Psoas muscle (tissue), 7 donors: ENCODE measurements at regions not wholly inside any gene's neighbourhood (a gene's known extent, or its start where the extent isn't known, plus 50 kb on each side); places are given as distances from the start of the nearest gene placed in this dataset.
"Not testable (repeated sequence)": the region's sequence is repeated elsewhere in the genome, so short reads cannot be mapped to it uniquely, and the experiment has no call there.

Experiments
- ATAC-seq, 4 donors: fragments of 200-7000 bp; cut with Tn5 transposase; one replicate each; pipeline ENCODE4 v1.9.1; 2020; ENCODE audit warnings: moderate library complexity in 3 of 4, mild to moderate bottlenecking in 2 of 4
- DNase-seq, 2 donors: peaks; one replicate each; pipeline ENCODE4 v3.0.0-alpha.2; 2020
- H3K27ac ChIP-seq: fragments of 200-600 bp; one replicate; pipeline ENCODE4 v1.8.0; 2022
- H3K27me3 ChIP-seq, 3 donors: fragments of 200-600 bp in 1 of 3; one replicate each; pipeline versions ENCODE4 v1.6.1 to v1.8.0; 2013 to 2022; ENCODE audit warnings: low read length in 2 of 3, mild to moderate bottlenecking in 2 of 3, moderate library complexity in 1 of 3; ENCODE audit not compliant: insufficient read depth in 3 of 3
- H3K36me3 ChIP-seq, 2 donors: fragments of 200-600 bp in 1 of 2; one replicate each; pipeline versions ENCODE4 v1.6.1 to v1.8.0; 2013 to 2022; ENCODE audit warnings: low read depth in 1 of 2, mild to moderate bottlenecking in 1 of 2, moderate library complexity in 1 of 2; ENCODE audit not compliant: insufficient read depth in 1 of 2
- H3K4me1 ChIP-seq: fragments of 200-600 bp; one replicate; pipeline ENCODE4 v1.8.0; 2022
- H3K4me3 ChIP-seq: fragments of 200-600 bp; one replicate; pipeline ENCODE4 v1.8.0; 2022; ENCODE audit warnings: mild to moderate bottlenecking
- H3K9me3 ChIP-seq: fragments of 200-600 bp; one replicate; pipeline ENCODE4 v1.8.0; 2022
- CTCF ChIP-seq: fragments of 200-600 bp; IDR thresholded peaks from one replicate; pipeline ENCODE4 v1.8.0; 2022; ENCODE audit warnings: antibody characterized with exemption
- WGBS, 3 donors: extraction: QIAGEN DNeasy Blood & Tissue Kit; methylation state at CpG; one replicate each; pipeline versions ENCODE4 v1.1.6 to v1.1.7; 2013; 5-methylcytosine and 5-hydroxymethylcytosine counted together
- intact Hi-C, 2 donors: fragments of 100-400 bp; cut with DNase I; formaldehyde crosslinking; loops; one replicate each; pipeline versions ENCODE4 v1.11.0 to v1.14.2; 2022
- donor health status: healthy with polysubstance abuse.
- donor health status: DM: no; HTN: no; CAD: no; lungs with moderate emphysema.
- donor health status: Bipolar disorder and iron deficiency.
- donor health status: healthy.
- donor health status: DM: yes; HTN: yes; CAD: no.
- donor health status: DM: no; HTN: no; CAD: no.
- donor health status: DM: yes; HTN: yes; CAD: no.

- H3K4me1 ChIP-seq = no peaks in the 10 kb centered on the region
- intact Hi-C loops = no loop called here
- TF ChIP-seq CTCF = no peak
- 84 to 89% (median 85%) methylated on average over 11 of the region's 11 CpGs for WGBS, 3 donors
- no peaks in the 10 kb centered on the region for H3K36me3 ChIP-seq
- DNase-seq = no peak
- no peak overlapping the region for H3K4me3 ChIP-seq
- H3K9me3 ChIP-seq = peaks cover 9% of the 10 kb centered on the region
- H3K27me3 ChIP-seq = no peaks in the 10 kb centered on the region
- ATAC-seq = no peak
- no peak overlapping the region for H3K27ac ChIP-seq
Observed at GRCh38 chr12:18824287-18824686, 86.4 kb downstream of the CAPZA3 start.

- TF ChIP-seq CTCF = no peak
- Histone ChIP-seq H3K27me3 (no peaks in the 10 kb centered on the region), H3K9me3 (peaks cover 9% of the 10 kb centered on the region), H3K4me3 (no peak overlapping the region), H3K27ac (no peak overlapping the region), H3K36me3 (no peaks in the 10 kb centered on the region), H3K4me1 (no peaks in the 10 kb centered on the region)
- 89 to 90% (median 89%) methylated on average over 2 of the region's 2 CpGs for WGBS, 3 donors
- ATAC-seq (no peak), DNase-seq (no peak)
- intact Hi-C loops = no loop called here
Observed at GRCh38 chr12:18825138-18825537, 87.2 kb downstream of the CAPZA3 start.

- intact Hi-C loops = no loop called here
- H3K36me3 ChIP-seq = no peaks in the 10 kb centered on the region
- H3K9me3 ChIP-seq = peaks cover 9% of the 10 kb centered on the region
- ATAC-seq (no peak), DNase-seq (no peak)
- no peak overlapping the region for H3K27ac ChIP-seq
- WGBS, 3 donors = 79 to 84% (median 79%) methylated on average over 2 of the region's 2 CpGs
- no peaks in the 10 kb centered on the region for H3K27me3 ChIP-seq
- H3K4me3 ChIP-seq = no peak overlapping the region
- no peaks in the 10 kb centered on the region for H3K4me1 ChIP-seq
- TF ChIP-seq CTCF = no peak
Observed at GRCh38 chr12:18827913-18828312, 90.0 kb downstream of the CAPZA3 start.

GRCh38 chr12:18828483-18828882 lies 90.6 kb downstream of the CAPZA3 start:
- Histone ChIP-seq H3K9me3 (peaks cover 9% of the 10 kb centered on the region), H3K27me3 (no peaks in the 10 kb centered on the region), H3K27ac (no peak overlapping the region), H3K4me3 (no peak overlapping the region), H3K4me1 (no peaks in the 10 kb centered on the region), H3K36me3 (no peaks in the 10 kb centered on the region)
- no peak for ATAC-seq
- DNase-seq = no peak
- intact Hi-C loops = no loop called here
- no peak for TF ChIP-seq CTCF

- no peak for DNase-seq
- no peak overlapping the region for H3K27ac ChIP-seq
- no peaks in the 10 kb centered on the region for H3K4me1 ChIP-seq
- H3K27me3 ChIP-seq = no peaks in the 10 kb centered on the region
- peaks cover 9% of the 10 kb centered on the region for H3K9me3 ChIP-seq
- no peak for TF ChIP-seq CTCF
- intact Hi-C loops = no loop called here
- H3K36me3 ChIP-seq = no peaks in the 10 kb centered on the region
- H3K4me3 ChIP-seq = no peak overlapping the region
- ATAC-seq = no peak
Observed at GRCh38 chr12:18828987-18829386, 91.1 kb downstream of the CAPZA3 start.

- WGBS, 3 donors = 70 to 79% (median 74%) methylated on average over 2 of the region's 2 CpGs
- ATAC-seq, intact Hi-C loops, H3K9me3 ChIP-seq, H3K27ac ChIP-seq, H3K36me3 ChIP-seq, H3K4me1 ChIP-seq, H3K4me3 ChIP-seq, H3K27me3 ChIP-seq, DNase-seq: not testable (repeated sequence)
Observed at GRCh38 chr12:18832932-18833331, 95.0 kb downstream of the CAPZA3 start.
